SK-N-SH treated with all-trans-retinoic acid at 6 μM for 48 hours (cell line): ENCODE measurements at regions not wholly inside any gene's neighbourhood (a gene's known extent, or its start where the extent isn't known, plus 50 kb on each side); places are given as distances from the start of the nearest gene placed in this dataset.

Source experiments
- ATAC-seq: fragments of 200-7000 bp; cut with Tn5 transposase; 3 replicates; pipeline ENCODE4 v1.9.1; 2020; ENCODE audit warnings: mild to moderate bottlenecking, moderate library complexity
- CREB5 ChIP-seq: fragments of 250-450 bp; sonication (Bioruptor Pico); IDR thresholded peaks from 2 replicates; pipeline ENCODE4 v1.5.1; 2020; ENCODE audit warnings: low read depth, mild to moderate bottlenecking, moderate library complexity
- CSDC2 ChIP-seq: fragments of 250-450 bp; sonication (Bioruptor Pico); IDR thresholded peaks from 2 replicates; pipeline ENCODE4 v1.5.0; 2020; ENCODE audit warnings: mild to moderate bottlenecking, moderate library complexity
- ESRRG ChIP-seq: fragments of 250-450 bp; sonication (Bioruptor Pico); IDR thresholded peaks from 2 replicates; pipeline ENCODE4 v1.6.1; 2021; ENCODE audit warnings: mild to moderate bottlenecking
- GLIS3 ChIP-seq: fragments of 250-450 bp; sonication (Bioruptor Pico); IDR thresholded peaks from 2 replicates; pipeline ENCODE4 v1.5.0; 2020; ENCODE audit warnings: mild to moderate bottlenecking, moderate library complexity
- ISL1 ChIP-seq: fragments of 250-450 bp; sonication (Bioruptor Pico); IDR thresholded peaks from 2 replicates; pipeline ENCODE4 v2.1.2; 2022; ENCODE audit warnings: mild to moderate bottlenecking, moderate library complexity
- OSR1 ChIP-seq: fragments of 250-450 bp; sonication (Bioruptor Pico); IDR thresholded peaks from 2 replicates; pipeline ENCODE4 v1.8.0; 2022; ENCODE audit warnings: moderate library complexity, mild to moderate bottlenecking, inconsistent platforms
- POU6F1 ChIP-seq: fragments of 250-450 bp; sonication (Bioruptor Pico); IDR thresholded peaks from 2 replicates; pipeline ENCODE4 v1.8.0; 2021; ENCODE audit warnings: low read depth, mild to moderate bottlenecking, moderate library complexity, borderline replicate concordance
- PPARA ChIP-seq: fragments of 250-450 bp; sonication (Bioruptor Pico); IDR thresholded peaks from 2 replicates; pipeline ENCODE4 v1.5.0; 2020; ENCODE audit warnings: mild to moderate bottlenecking, borderline replicate concordance
- RARB ChIP-seq: fragments of 250-450 bp; sonication (Bioruptor Pico); IDR thresholded peaks from 2 replicates; pipeline ENCODE4 v1.8.0; 2021; ENCODE audit warnings: mild to moderate bottlenecking, moderate library complexity
- SNAI2 ChIP-seq: fragments of 250-450 bp; sonication (Bioruptor Pico); IDR thresholded peaks from 2 replicates; pipeline ENCODE4 v1.5.0; 2020; ENCODE audit warnings: mild to moderate bottlenecking, moderate library complexity
- TCF4 ChIP-seq: fragments of 250-450 bp; sonication (Bioruptor Pico); IDR thresholded peaks from 2 replicates; pipeline ENCODE4 v1.8.0; 2021; ENCODE audit warnings: mild to moderate bottlenecking, moderate library complexity, borderline replicate concordance
- TOX ChIP-seq: fragments of 250-450 bp; sonication (Bioruptor Pico); IDR thresholded peaks from 2 replicates; pipeline ENCODE4 v1.8.0; 2021; ENCODE audit warnings: mild to moderate bottlenecking, moderate library complexity, borderline replicate concordance
- ZC3H10 ChIP-seq: fragments of 250-450 bp; sonication (Bioruptor Pico); IDR thresholded peaks from 2 replicates; pipeline ENCODE4 v1.5.1; 2021; ENCODE audit warnings: mild to moderate bottlenecking, moderate library complexity
- ZFP3 ChIP-seq: fragments of 250-450 bp; sonication (Bioruptor Pico); IDR thresholded peaks from 2 replicates; pipeline ENCODE4 v1.5.0; 2020; ENCODE audit warnings: mild to moderate bottlenecking, moderate library complexity
- ZFP30 ChIP-seq: fragments of 450-650 bp; formaldehyde crosslinking; IDR thresholded peaks from 2 replicates; pipeline ENCODE4 v1.5.0; 2022; ENCODE audit warnings: mild to moderate bottlenecking, moderate library complexity
- ZNF565 ChIP-seq: fragments of 450-650 bp; formaldehyde crosslinking; conservative IDR thresholded peaks from 2 replicates; pipeline ENCODE4 v1.5.0; 2020; ENCODE audit warnings: low read depth, mild to moderate bottlenecking, moderate library complexity
- ZNF70 ChIP-seq: fragments of 450-650 bp; formaldehyde crosslinking; IDR thresholded peaks from 2 replicates; pipeline ENCODE4 v1.5.0; 2020; ENCODE audit warnings: mild to moderate bottlenecking, moderate library complexity
- TF ChIP-seq, protein P1 (sequence below): fragments of 250-450 bp; sonication (Bioruptor Pico); IDR thresholded peaks from 2 replicates; pipeline ENCODE4 v1.8.0; 2020; ENCODE audit warnings: mild to moderate bottlenecking, moderate library complexity, borderline replicate concordance
- TF ChIP-seq, protein P2 (sequence below): fragments of 250-450 bp; sonication (Bioruptor Pico); IDR thresholded peaks from 2 replicates; pipeline ENCODE4 v1.5.1; 2021; ENCODE audit warnings: mild to moderate bottlenecking, moderate library complexity
- TF ChIP-seq, protein P3 (sequence below): fragments of 250-450 bp; sonication (Bioruptor Pico); IDR thresholded peaks from 2 replicates; pipeline ENCODE4 v1.5.0; 2020; ENCODE audit warnings: mild to moderate bottlenecking, moderate library complexity

- TF ChIP-seq ZNF565 (CRISPR knock-in tag) (no peak), CREB5 (CRISPR knock-in tag) (no peak), POU6F1 (no peak), SNAI2 (CRISPR knock-in tag) (no peak), ISL1 (no peak), TCF4 (CRISPR knock-in tag) (no peak), ZFP30 (CRISPR knock-in tag) (no peak), RARB (CRISPR knock-in tag) (no peak), PPARA (CRISPR knock-in tag) (no peak), ZFP3 (CRISPR knock-in tag) (no peak)
- TF ChIP-seq, protein P1, sequence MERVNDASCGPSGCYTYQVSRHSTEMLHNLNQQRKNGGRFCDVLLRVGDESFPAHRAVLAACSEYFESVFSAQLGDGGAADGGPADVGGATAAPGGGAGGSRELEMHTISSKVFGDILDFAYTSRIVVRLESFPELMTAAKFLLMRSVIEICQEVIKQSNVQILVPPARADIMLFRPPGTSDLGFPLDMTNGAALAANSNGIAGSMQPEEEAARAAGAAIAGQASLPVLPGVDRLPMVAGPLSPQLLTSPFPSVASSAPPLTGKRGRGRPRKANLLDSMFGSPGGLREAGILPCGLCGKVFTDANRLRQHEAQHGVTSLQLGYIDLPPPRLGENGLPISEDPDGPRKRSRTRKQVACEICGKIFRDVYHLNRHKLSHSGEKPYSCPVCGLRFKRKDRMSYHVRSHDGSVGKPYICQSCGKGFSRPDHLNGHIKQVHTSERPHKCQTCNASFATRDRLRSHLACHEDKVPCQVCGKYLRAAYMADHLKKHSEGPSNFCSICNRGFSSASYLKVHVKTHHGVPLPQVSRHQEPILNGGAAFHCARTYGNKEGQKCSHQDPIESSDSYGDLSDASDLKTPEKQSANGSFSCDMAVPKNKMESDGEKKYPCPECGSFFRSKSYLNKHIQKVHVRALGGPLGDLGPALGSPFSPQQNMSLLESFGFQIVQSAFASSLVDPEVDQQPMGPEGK: no peak
- TF ChIP-seq, protein P2, sequence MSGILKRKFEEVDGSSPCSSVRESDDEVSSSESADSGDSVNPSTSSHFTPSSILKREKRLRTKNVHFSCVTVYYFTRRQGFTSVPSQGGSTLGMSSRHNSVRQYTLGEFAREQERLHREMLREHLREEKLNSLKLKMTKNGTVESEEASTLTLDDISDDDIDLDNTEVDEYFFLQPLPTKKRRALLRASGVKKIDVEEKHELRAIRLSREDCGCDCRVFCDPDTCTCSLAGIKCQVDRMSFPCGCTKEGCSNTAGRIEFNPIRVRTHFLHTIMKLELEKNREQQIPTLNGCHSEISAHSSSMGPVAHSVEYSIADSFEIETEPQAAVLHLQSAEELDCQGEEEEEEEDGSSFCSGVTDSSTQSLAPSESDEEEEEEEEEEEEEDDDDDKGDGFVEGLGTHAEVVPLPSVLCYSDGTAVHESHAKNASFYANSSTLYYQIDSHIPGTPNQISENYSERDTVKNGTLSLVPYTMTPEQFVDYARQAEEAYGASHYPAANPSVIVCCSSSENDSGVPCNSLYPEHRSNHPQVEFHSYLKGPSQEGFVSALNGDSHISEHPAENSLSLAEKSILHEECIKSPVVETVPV: no peak
- ATAC-seq: no peak
These were observed 1000.9 kb upstream of the ADGRB3 start for GRCh38 chr6:67634199-67634598.

- no peak for ATAC-seq
- TF ChIP-seq CREB5 (CRISPR knock-in tag) (no peak), GLIS3 (CRISPR knock-in tag) (no peak), ZNF565 (CRISPR knock-in tag) (no peak), ZFP3 (CRISPR knock-in tag) (no peak), ZNF70 (CRISPR knock-in tag) (no peak), POU6F1 (no peak), PPARA (CRISPR knock-in tag) (no peak), RARB (CRISPR knock-in tag) (no peak), ZC3H10 (CRISPR knock-in tag) (no peak), ZFP30 (CRISPR knock-in tag) (no peak), TOX (CRISPR knock-in tag) (no peak), TCF4 (CRISPR knock-in tag) (no peak), ESRRG (no peak), OSR1 (CRISPR knock-in tag) (no peak), CSDC2 (no peak)
- TF ChIP-seq, protein P2: no peak
- TF ChIP-seq, protein P3, sequence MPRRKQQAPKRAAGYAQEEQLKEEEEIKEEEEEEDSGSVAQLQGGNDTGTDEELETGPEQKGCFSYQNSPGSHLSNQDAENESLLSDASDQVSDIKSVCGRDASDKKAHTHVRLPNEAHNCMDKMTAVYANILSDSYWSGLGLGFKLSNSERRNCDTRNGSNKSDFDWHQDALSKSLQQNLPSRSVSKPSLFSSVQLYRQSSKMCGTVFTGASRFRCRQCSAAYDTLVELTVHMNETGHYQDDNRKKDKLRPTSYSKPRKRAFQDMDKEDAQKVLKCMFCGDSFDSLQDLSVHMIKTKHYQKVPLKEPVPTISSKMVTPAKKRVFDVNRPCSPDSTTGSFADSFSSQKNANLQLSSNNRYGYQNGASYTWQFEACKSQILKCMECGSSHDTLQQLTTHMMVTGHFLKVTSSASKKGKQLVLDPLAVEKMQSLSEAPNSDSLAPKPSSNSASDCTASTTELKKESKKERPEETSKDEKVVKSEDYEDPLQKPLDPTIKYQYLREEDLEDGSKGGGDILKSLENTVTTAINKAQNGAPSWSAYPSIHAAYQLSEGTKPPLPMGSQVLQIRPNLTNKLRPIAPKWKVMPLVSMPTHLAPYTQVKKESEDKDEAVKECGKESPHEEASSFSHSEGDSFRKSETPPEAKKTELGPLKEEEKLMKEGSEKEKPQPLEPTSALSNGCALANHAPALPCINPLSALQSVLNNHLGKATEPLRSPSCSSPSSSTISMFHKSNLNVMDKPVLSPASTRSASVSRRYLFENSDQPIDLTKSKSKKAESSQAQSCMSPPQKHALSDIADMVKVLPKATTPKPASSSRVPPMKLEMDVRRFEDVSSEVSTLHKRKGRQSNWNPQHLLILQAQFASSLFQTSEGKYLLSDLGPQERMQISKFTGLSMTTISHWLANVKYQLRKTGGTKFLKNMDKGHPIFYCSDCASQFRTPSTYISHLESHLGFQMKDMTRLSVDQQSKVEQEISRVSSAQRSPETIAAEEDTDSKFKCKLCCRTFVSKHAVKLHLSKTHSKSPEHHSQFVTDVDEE (CRISPR knock-in tag): no peak
These were observed 1002.0 kb upstream of the ADGRB3 start for GRCh38 chr6:67633058-67633457.
